HEK293 (cell line): ENCODE measurements at regions not wholly inside any gene's neighbourhood (a gene's known extent, or its start where the extent isn't known, plus 50 kb on each side); places are given as distances from the start of the nearest gene placed in this dataset.

Experiments
- CTCF ChIP-seq: fragments of 450-650 bp; formaldehyde crosslinking; IDR thresholded peaks from 2 replicates; pipeline ENCODE4 v1.5.1; 2016; ENCODE audit warnings: missing biosample characterization, missing genetic modification characterization
- MYNN ChIP-seq: fragments of 450-650 bp; formaldehyde crosslinking; IDR thresholded peaks from 2 replicates; pipeline ENCODE4 v1.5.1; 2016; ENCODE audit warnings: missing biosample characterization, missing genetic modification characterization, borderline replicate concordance
- REST ChIP-seq: fragments of 450-650 bp; formaldehyde crosslinking; IDR thresholded peaks from 2 replicates; pipeline ENCODE4 v1.5.1; 2016; ENCODE audit warnings: missing biosample characterization, missing genetic modification characterization
- ZNF121 ChIP-seq: fragments of 450-650 bp; formaldehyde crosslinking; IDR thresholded peaks from 2 replicates; pipeline ENCODE4 v1.5.1; 2016; ENCODE audit warnings: missing biosample characterization, missing genetic modification characterization
- ZNF324 ChIP-seq: fragments of 450-650 bp; formaldehyde crosslinking; IDR thresholded peaks from 2 replicates; pipeline ENCODE4 v1.5.1; 2016; ENCODE audit warnings: missing biosample characterization, missing genetic modification characterization
- ZNF514 ChIP-seq: fragments of 450-650 bp; formaldehyde crosslinking; IDR thresholded peaks from 2 replicates; pipeline ENCODE4 v1.5.1; 2016; ENCODE audit warnings: missing biosample characterization, missing genetic modification characterization
- ZNF549 ChIP-seq: fragments of 450-650 bp; IDR thresholded peaks from 2 replicates; pipeline ENCODE4 v1.5.1; 2018; ENCODE audit warnings: missing biosample characterization, missing genetic modification characterization, mild to moderate bottlenecking, inconsistent platforms, moderate library complexity
- ZNF626 ChIP-seq: fragments of 450-650 bp; sonication (Bioruptor Pico); formaldehyde crosslinking; IDR thresholded peaks from 2 replicates; pipeline ENCODE4 v1.5.1; 2018; ENCODE audit warnings: missing biosample characterization, missing genetic modification characterization, inconsistent platforms
- ZNF629 ChIP-seq: fragments of 450-650 bp; formaldehyde crosslinking; IDR thresholded peaks from 2 replicates; pipeline ENCODE4 v1.5.1; 2017; ENCODE audit warnings: missing biosample characterization, missing genetic modification characterization
- ZNF768 ChIP-seq: fragments of 450-650 bp; formaldehyde crosslinking; IDR thresholded peaks from 2 replicates; pipeline ENCODE4 v1.5.1; 2018; ENCODE audit warnings: missing biosample characterization, mild to moderate bottlenecking, missing genetic modification characterization

DNA sequence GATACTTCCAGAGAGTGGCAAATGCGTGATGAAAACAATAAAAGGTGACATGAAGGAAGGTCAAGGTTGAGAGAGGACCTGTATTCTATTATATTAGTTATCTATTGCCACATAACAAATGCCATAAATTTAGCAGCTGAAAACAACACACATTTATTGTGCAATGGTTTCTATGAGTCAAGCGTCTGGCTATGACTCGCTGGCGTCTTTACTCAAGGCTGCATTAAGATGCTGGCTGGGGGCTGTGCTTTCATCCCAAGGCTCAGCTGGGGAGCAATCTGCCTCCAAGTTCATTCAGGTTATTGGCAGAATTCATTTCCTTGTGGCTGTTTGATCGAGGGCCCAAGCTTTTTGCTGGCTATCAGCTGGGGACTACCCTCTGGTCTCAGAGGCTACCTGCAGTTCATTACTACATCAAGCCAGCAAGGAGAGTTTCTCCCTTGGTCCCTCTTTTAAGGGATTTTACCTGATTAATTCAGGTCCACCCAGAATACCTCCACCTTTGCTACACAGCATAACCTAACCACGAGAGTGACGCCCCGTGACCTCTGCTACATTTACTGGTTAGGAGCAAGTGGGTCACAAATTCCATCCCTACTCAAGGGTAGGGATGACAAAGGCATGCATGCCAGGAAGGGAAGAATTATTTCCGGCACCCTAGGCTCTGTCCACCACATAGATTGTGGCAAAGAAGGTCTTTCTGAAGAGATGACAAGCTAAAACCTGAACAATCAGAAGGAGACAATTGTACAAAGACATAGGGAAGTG, 549.1 kb downstream of the MN1 start:
- no peak for TF ChIP-seq ZNF121
- no peak for TF ChIP-seq ZNF626 (tag by site-specific recombination)
- TF ChIP-seq REST (tag by site-specific recombination) = no peak
- no peak for TF ChIP-seq CTCF (tag by site-specific recombination)
- no peak for TF ChIP-seq ZNF629
- TF ChIP-seq ZNF549 (tag by site-specific recombination) = no peak
- no peak for TF ChIP-seq ZNF768 (tag by site-specific recombination)
- TF ChIP-seq MYNN = no peak
- TF ChIP-seq ZNF514 = no peak
- no peak for TF ChIP-seq ZNF324 (tag by site-specific recombination)
